Activated CD4-positive, alpha-beta T cell treated with anti-CD3 and anti-CD28 coated beads, Interleukin-10, Interleukin-2, amounts not matched to agents 100 ng/mL and 50 ng/mL, durations not matched to agents 16 hours and 8 hours (primary cell): ENCODE measurements at regions not wholly inside any gene's neighbourhood (a gene's known extent, or its start where the extent isn't known, plus 50 kb on each side); places are given as distances from the start of the nearest gene placed in this dataset.

Experiments used
- DNase-seq: peaks from one replicate; pipeline ENCODE4 v3.0.0-alpha.2; 2020

- DNase-seq: no peak
Observed at GRCh38 chr22:26897384-26897783, 240.0 kb downstream of the MIAT start.

- no peak for DNase-seq
Observed at GRCh38 chr22:26898946-26899605, 241.7 kb downstream of the MIAT start.

DNA sequence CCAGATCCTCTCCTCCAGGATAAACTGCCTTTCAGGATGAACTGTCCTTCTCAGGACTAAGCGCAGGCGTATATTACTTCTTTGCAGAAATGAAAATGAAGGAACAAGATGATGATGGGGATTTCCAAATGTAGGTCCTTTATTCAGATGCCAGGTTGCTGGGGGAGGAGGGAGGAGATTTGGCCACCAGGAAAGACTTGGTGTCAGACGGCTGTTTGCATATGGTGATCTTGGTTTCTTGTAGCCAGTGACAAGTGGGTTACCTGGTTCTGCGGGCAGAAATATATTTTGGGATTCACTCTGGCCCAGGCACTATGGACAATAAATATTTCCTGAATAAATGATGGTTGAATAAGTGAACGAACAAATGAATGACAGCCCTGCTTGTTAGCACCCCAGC, 243.4 kb downstream of the MIAT start:
- no peak for DNase-seq

DNA sequence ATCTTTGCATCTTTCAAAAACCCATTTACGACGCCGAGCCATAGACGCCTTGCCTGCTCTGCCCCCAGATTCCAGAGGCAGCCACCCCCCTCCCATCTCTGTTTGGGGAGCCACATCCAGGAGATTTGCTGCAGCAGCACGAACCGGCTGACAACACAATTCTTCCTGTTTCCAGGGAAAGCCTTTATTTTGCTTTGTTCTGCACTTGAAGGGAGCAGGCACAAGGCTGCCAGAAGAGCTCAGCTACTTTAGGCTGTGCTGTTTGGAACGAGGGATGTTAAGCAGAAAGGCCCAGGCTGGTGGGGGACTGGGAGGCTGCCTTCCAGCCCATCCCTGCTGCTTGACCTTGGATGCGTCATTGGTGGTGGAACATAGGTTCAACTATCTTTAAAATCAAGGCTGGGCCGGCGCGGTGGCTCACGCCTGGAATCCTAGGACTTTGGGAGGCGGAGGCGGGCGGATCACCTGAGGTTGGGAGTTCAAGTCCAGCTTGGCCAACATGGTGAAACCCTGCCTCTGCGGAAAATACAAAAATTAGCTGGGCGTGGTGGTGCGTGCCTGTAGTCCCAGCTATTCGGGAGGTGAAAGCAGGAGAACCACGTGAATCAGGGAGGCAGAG, 243.9 kb downstream of the MIAT start:
- DNase-seq: no peak

- no peak for DNase-seq
Observed at GRCh38 chr22:26902401-26903029, 245.1 kb downstream of the MIAT start.

DNA sequence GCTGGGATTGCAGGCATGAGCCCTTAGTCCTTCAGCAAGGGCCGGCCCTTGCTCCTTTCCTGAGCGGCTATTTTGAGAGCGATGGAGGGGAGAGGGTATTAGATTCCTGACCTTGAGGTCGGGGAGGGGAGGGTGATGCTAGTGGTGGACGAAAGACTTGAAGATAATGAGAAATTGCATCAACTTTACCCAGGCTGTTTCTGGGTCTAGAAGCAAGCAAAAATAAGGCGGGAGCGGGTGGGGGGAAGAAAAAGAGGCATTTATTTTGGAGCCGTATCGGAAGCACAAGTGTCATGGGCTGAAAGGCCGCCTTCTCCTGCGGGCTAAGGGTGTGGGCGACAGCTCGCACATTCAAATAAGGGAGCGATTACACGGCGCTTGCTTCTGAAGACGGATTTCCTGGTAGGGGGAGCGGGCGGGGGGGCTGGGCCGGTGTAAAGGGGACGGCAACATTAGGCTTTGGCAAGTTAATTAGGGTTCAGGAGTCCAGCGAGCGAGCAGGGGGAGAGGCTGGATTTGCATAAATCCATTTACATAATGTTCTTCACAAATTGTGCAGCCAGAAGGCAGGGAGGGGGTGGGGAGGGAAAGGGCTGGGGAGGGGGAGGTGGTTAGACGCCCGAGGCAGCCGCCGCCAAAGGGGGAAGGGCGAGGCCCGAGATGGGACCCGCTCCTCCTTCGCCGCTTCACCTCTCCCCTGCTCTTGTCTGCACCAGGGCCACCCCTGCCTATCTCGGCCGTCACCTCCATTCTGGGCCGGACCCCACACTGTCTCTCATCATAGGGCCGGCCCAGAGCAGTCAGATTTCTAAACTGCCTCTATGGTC, 245.9 kb downstream of the MIAT start:
- DNase-seq: no peak

GRCh38 chr22:26904483-26904882, 247.1 kb downstream of the MIAT start:
- no peak for DNase-seq

DNA sequence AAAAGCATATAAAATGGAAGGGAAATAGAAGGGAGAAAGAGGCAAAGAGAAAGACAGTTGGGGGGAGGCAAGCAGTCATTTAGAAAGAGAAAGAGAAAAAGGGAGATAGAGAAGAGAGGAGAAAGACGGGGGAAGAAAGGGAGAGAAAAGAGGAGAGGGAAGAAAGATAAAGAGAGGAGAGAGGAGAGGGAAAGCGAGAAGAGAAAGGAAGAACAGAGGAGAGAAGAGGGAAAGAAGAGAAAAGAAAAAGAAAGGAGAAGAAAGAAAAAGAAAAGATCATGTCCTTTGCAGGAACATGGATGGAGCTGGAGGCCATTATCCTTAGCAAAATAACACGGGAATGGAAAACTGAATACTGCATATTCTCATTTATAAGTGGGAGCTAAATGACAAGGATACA, 247.7 kb downstream of the MIAT start:
- DNase-seq: no peak

GRCh38 chr22:26905640-26906039, 248.3 kb downstream of the MIAT start:
- no peak for DNase-seq

DNA sequence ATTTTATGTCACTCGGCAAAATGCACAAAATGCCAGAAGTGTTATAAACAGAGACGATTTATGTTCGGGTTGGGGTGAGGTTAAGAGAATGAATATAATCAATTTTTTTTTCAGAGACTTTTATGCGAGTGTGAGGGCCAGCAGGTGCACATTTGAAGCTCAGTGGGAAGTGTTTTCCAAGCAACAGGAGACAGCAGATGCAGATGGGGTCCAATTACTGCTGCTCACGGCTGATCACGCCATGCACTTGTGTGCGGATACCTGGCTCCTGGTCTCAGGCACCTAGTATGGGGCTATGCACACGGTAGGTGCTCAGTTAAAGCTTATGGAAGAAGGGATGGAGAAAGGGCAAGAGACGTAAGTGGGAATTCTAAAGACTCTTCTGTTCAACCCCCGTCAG, 249.1 kb downstream of the MIAT start:
- no peak for DNase-seq

DNA sequence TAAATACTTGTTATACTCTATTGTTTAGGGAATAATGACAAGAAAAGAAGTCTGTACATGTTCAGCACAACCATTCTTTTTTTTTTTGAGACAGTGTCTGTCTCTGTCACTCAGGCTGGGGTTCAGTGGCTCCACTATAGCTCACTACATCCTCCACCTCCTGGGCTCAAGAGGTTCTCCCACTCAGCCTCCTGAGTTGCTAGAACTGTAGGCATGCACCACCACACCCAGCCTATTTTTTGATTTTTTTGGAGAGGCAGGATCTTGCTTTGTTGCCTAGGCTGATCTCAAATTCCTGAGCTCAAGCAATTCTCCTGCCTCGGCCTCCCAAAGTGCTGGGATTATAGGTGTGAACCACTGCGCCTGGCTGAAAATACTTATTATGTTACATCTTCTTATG, 250.0 kb downstream of the MIAT start:
- DNase-seq: no peak

GRCh38 chr22:26910845-26911244, 253.5 kb downstream of the MIAT start:
- no peak for DNase-seq

DNA sequence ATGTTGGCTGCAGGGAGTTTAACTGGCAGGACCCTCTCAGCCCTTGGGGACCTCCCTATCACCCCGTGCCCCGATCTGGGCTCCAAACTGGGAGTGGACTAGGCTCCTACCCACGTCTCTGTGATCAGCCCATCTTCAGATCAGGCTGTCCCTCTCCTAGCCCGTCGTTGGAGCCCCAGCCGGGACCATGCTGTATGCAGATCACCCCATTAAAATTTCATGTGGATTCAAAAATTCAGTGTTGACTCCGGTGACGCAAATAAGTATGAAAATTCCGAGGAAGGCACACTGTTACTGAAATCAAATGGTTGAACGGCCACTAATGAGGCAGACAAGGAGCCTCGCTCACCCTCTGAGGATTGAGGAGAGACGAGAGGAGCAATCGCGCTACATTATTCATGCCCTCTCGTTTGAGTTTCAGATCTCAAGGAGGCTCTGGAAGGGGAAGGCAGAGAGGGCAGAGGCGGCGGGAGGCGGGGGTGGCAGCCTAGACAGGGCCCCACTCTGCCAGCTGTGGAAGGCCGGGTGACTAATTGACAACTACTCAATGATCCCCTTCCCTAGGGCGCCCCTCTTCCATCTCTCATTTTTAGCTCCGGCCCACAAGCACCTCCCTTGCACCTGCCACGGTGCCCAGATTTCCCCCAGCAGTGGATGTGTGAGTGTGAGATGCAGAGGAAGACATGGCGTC, 255.4 kb downstream of the MIAT start:
- no peak for DNase-seq

DNA sequence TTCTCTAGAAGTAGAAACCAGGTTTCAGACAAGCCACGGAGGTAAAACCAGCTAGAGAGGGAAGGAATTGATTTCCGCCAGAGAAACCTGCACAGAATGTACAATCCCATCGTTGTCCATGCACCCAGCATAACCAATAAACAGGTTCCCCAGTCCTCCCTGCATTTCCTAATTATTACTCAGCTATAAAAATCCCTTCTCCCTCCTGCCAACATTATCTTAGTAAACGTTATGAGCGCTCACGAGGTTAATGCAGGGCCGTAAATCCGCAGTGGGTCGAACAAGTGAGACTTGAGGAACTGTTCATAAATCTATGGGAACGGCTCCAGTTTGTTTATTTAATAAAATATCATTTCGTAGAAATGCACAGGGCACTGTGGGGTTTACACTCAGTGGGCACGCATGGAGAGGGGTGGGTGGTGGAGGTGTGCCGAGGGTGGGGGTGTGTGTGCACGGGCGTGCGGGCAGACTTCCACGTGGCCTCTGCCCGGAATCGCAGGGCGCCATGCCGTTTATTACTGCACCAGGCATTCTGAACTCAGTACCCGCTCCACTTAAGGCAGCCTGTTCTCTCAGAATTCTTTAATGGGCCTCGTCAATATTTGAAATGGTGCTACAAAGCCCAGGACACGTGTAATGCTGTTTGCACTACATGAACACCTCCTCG, 257.3 kb downstream of the MIAT start:
- DNase-seq: no peak

DNA sequence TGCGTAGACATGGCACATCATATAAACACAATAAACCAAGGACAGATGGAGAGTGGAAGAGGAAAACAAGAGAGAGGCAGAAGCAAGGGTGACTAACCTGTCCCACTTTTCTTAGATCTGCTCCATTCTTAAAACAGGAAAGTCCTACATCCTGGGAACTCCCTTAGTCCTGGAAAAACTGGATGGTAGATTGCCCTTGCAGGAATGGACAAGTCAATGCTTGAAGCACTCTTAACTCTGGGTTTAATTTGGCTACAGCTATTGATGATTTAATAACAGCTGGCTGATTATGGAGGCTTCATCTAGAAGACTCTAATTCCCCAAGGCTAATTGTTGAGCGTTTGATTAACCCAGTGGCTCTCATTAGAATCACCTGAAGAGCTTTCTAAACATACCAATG, 258.8 kb downstream of the MIAT start:
- no peak for DNase-seq

DNA sequence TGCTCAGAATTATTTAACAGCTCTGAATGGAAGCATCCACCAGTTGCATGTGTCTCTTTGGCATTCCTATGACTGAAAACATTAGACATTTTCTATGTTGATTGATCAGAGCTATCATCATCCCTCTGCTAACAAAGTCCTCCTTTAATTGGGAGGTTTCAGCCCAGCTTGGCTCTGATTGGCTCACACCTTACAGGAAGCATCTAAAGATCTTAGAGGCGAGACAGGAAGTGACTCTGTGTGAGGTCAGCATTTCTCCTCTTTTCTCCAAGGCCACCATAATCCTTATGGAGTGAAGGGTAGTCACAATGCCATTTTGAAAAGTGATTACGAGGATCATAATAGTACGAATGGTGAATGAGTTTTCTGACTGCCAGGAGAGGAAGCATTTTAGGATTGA, 260.8 kb downstream of the MIAT start:
- DNase-seq: no peak

DNA sequence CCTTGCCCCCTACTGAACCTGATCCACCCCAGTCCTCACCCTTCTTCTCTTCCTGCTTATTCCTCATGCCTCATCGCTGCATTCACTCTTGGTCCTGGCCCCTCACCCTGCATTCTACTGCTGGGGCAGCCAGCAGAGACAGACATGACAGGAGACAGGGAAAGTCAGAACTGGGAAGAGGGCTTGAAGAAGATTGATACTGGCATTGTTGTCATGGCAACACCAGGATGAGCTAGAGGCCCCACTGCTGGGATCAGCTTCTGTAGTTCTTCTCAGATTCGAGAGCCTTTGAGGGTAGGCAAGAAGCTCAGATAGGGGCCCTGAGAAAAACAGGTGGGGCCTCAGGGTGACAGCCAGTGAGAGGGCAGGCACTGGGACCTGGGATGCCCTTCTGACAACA, 264.3 kb downstream of the MIAT start:
- DNase-seq: no peak

DNA sequence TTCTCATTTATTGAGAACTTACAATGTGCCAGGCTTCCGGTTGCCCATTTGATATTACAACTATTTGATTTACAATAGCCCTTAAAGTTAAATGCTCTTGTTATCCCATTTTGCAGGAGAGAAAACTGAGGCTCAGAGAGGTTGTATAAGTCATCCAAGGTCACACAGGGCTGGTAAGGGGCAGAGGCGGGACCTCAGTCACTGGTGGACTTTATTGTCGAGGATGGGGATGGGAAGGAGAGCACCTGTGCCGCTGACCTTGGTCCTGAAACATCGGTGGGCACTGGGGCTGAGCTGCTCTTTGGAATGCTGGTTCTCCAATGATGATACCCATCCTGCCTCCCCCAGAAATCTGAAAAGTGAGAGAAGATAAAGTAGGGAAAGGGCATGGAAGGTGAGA, 265.4 kb downstream of the MIAT start:
- DNase-seq: peak; percentile 2

GRCh38 chr22:26923531-26923930, 266.1 kb downstream of the MIAT start:
- no peak for DNase-seq

- DNase-seq: no peak
Observed at GRCh38 chr22:26927821-26928220, 270.4 kb downstream of the MIAT start.

DNA sequence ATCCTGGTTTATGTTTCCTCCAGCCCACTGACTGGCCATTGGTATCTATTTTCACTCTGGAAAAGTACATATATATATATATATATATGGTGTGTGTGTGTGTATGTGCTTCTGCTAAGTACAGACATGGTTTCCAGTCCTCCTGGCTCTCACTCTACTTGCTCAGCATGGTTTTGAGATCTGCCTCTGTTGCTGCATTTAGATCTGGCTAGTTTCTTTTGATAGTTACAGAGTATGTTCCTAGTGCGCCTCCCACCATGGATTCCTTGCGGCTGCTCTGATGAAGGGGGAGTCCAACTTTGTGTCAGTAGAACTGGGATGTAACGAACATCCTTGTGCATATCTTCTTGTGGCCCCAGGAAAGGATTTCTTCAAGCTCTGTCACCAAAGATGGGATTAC, 274.1 kb downstream of the MIAT start:
- DNase-seq: no peak

- DNase-seq: no peak
Observed at GRCh38 chr22:26933105-26933590, 275.8 kb downstream of the MIAT start.
